ENCODE measurements at regions not wholly inside any gene's neighbourhood (a gene's known extent, or its start where the extent isn't known, plus 50 kb on each side); places are given as distances from the start of the nearest gene placed in this dataset.

DNA sequence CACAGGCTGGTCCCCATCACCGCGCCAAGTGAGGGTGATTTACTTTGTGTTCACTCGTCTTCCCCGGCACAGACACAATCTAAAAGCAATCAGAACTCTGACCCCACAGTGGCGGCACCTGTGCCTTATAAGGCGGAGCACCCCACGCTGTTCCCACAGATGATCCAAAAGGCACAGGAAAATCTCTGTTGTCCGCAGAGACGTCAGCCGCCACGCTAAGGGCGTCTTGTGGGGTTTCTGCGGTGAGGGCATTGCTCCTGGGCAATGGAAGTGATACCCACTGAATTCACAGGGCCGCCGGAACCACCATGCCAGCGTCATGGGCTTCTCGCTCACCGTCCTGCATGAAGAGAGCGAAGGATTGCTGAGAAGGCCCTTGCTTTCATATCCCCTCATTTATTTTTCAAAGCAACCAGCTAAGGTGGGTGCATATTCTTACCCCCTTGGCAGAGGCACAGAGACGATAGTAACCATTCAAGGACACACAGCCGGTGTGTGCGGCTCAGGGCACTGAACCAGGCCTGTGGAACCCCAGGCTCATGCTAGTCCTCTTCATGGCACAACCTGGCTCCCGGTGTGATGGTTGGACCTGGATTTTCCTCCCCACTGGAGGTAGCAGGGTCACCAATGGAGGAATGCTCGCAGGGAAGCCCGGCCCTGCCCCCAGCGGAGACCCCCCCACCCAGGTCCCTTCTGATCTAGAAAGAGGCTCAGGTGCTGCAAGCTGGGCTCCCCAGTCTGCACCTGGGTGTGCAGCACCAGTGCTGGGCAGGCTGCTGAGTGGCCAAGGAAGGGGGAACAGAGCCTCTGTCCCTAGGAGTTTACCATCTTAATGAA is 279.0 kb downstream of the TCERG1L start:
- TF ChIP-seq, protein P1, sequence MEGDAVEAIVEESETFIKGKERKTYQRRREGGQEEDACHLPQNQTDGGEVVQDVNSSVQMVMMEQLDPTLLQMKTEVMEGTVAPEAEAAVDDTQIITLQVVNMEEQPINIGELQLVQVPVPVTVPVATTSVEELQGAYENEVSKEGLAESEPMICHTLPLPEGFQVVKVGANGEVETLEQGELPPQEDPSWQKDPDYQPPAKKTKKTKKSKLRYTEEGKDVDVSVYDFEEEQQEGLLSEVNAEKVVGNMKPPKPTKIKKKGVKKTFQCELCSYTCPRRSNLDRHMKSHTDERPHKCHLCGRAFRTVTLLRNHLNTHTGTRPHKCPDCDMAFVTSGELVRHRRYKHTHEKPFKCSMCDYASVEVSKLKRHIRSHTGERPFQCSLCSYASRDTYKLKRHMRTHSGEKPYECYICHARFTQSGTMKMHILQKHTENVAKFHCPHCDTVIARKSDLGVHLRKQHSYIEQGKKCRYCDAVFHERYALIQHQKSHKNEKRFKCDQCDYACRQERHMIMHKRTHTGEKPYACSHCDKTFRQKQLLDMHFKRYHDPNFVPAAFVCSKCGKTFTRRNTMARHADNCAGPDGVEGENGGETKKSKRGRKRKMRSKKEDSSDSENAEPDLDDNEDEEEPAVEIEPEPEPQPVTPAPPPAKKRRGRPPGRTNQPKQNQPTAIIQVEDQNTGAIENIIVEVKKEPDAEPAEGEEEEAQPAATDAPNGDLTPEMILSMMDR (IDR thresholded peaks at IDR 0.05; ENCODE audit: insufficient read depth, low read length) = no peak
- TF ChIP-seq GABPA (IDR thresholded peaks at IDR 0.05; ENCODE audit: low read depth) (no peak), POLR2AphosphoS5 (IDR thresholded peaks at IDR 0.05; ENCODE audit: low read depth) (no peak), SPI1 (IDR thresholded peaks at IDR 0.05; ENCODE audit: borderline replicate concordance, low read depth) (no peak)
- TF ChIP-seq, protein P2, sequence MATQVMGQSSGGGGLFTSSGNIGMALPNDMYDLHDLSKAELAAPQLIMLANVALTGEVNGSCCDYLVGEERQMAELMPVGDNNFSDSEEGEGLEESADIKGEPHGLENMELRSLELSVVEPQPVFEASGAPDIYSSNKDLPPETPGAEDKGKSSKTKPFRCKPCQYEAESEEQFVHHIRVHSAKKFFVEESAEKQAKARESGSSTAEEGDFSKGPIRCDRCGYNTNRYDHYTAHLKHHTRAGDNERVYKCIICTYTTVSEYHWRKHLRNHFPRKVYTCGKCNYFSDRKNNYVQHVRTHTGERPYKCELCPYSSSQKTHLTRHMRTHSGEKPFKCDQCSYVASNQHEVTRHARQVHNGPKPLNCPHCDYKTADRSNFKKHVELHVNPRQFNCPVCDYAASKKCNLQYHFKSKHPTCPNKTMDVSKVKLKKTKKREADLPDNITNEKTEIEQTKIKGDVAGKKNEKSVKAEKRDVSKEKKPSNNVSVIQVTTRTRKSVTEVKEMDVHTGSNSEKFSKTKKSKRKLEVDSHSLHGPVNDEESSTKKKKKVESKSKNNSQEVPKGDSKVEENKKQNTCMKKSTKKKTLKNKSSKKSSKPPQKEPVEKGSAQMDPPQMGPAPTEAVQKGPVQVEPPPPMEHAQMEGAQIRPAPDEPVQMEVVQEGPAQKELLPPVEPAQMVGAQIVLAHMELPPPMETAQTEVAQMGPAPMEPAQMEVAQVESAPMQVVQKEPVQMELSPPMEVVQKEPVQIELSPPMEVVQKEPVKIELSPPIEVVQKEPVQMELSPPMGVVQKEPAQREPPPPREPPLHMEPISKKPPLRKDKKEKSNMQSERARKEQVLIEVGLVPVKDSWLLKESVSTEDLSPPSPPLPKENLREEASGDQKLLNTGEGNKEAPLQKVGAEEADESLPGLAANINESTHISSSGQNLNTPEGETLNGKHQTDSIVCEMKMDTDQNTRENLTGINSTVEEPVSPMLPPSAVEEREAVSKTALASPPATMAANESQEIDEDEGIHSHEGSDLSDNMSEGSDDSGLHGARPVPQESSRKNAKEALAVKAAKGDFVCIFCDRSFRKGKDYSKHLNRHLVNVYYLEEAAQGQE (IDR thresholded peaks at IDR 0.05; ENCODE audit: insufficient replicate concordance, low read depth) = no peak

DNA sequence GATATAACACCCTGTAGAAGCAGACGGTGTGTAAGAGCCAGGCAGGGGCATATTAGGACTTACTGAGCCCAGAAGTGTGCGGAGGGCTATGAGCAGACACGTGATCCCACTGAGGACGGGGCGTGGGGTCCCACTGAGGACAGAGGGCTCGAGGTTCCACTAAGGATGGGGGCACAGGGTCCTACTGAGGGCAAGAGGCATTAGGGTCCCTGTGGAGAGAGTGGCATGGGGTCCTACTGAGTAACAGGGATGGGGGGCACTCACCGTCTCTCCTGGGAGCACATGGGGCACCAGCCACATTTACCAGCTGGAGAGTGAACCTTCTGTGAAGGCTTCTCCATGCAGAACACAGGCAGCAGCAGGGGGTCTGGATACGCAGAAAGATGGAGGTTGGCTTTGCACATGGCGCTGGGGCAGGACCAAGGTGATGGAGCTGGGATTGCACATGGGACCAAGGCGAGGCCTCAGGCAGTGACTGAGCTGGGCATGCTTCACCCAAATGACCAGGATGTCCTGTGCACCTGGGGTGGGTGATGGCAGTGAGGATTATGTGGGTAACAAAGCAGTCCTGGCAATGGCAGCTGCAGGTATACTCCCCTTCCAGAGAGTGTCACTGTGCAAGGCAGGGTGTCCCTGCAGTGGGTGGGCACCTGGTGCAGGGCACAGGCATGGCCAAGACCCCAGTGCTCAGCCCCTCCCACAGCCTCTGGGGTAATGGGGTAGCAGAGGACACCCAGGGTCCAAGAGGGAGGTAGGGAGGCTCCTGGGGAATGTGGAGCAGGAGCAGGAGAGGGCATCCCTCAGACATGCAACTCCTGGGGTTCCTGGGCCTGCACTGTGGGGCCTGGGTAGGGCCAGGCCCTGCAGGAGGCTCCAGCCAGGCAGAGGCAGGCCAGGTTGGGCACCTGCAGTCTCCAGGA is 278.1 kb downstream of the TCERG1L start:
- TF ChIP-seq POLR2AphosphoS5 (IDR thresholded peaks at IDR 0.05; ENCODE audit: low read depth) = no peak
- TF ChIP-seq, protein P1 (IDR thresholded peaks at IDR 0.05; ENCODE audit: insufficient read depth, low read length) = no peak
- TF ChIP-seq, protein P2 (IDR thresholded peaks at IDR 0.05; ENCODE audit: insufficient replicate concordance, low read depth) = no peak
- no peak for TF ChIP-seq SPI1 (IDR thresholded peaks at IDR 0.05; ENCODE audit: borderline replicate concordance, low read depth)
- TF ChIP-seq GABPA (IDR thresholded peaks at IDR 0.05; ENCODE audit: low read depth) = no peak
- Histone ChIP-seq H3K27ac (replicated peaks) (no peak overlapping the region), H3K4me3 (replicated peaks; ENCODE audit: insufficient read depth, low read length) (no peak overlapping the region), H3K27me3 (ENCODE audit: insufficient read depth, poor library complexity, severe bottlenecking) (no peaks in the 10 kb centered on the region)
- DNase-seq (ENCODE audit: low read depth in 1 of 2, low spot score in 1 of 2) = no peak

More for the DNA sequence above, 279.0 kb downstream of the TCERG1L start:
- Histone ChIP-seq H3K4me3 (replicated peaks; ENCODE audit: insufficient read depth, low read length) (no peak overlapping the region), H3K27ac (replicated peaks) (no peak overlapping the region), H3K27me3 (ENCODE audit: insufficient read depth, poor library complexity, severe bottlenecking) (no peaks in the 10 kb centered on the region)
- no peak for DNase-seq (ENCODE audit: low read depth in 1 of 2, low spot score in 1 of 2)

DNA sequence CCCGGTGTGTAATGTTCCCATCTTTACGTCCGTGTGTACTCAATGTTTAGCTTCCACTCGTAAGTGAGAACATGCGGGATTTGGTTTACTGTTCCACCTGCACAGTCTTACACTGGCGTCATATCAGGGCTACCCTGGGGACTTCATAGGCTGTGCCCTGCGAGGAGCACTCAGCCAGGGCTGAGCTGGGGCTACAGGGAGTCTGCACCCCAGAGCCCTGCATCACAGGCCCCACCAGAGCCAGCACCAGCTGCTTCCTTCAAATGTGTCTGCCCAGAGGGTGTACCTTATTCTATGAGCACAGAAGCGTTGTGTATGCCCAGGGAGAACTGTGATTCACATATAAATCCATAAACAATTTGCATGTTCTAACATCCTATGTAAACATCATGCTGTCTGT is 277.1 kb downstream of the TCERG1L start:
- TF ChIP-seq, protein P2 (IDR thresholded peaks at IDR 0.05; ENCODE audit: insufficient replicate concordance, low read depth) = no peak
- no peak for TF ChIP-seq SPI1 (IDR thresholded peaks at IDR 0.05; ENCODE audit: borderline replicate concordance, low read depth)
- no peak for TF ChIP-seq POLR2AphosphoS5 (IDR thresholded peaks at IDR 0.05; ENCODE audit: low read depth)
- TF ChIP-seq, protein P1 (IDR thresholded peaks at IDR 0.05; ENCODE audit: insufficient read depth, low read length) = no peak
- TF ChIP-seq GABPA (IDR thresholded peaks at IDR 0.05; ENCODE audit: low read depth) = no peak
- DNase-seq (ENCODE audit: low read depth in 1 of 2, low spot score in 1 of 2) = no peak
- H3K4me3 ChIP-seq (replicated peaks; ENCODE audit: insufficient read depth, low read length) = no peak overlapping the region
- H3K27ac ChIP-seq (replicated peaks) = no peak overlapping the region
- H3K27me3 ChIP-seq (ENCODE audit: insufficient read depth, poor library complexity, severe bottlenecking) = no peaks in the 10 kb centered on the region
